Effector memory CD8-positive, alpha-beta T cell (primary cell): ENCODE measurements at regions not wholly inside any gene's neighbourhood (a gene's known extent, or its start where the extent isn't known, plus 50 kb on each side); places are given as distances from the start of the nearest gene placed in this dataset.

Experiments
- ATAC-seq: fragments of 150-1000 bp; cut with Tn5 transposase; replicated peaks from 2 replicates; pipeline ENCODE4 v1.10.0; 2021; ENCODE audit warnings: mild to moderate bottlenecking, moderate library complexity
- DNase-seq, 3 experiments: peaks; one replicate each; pipeline ENCODE4 v3.0.0; 2021
- H3K27ac Mint-ChIP-seq, 2 donors: one replicate each; pipeline ENCODE4 v1.8.0; 2022; ENCODE audit warnings: mild to moderate bottlenecking in 2 of 2, mixed read lengths in 2 of 2, moderate library complexity in 2 of 2
- H3K27me3 Mint-ChIP-seq, 2 donors: one replicate each; pipeline ENCODE4 v1.8.0; 2022; ENCODE audit warnings: mixed read lengths in 2 of 2
- H3K36me3 Mint-ChIP-seq: one replicate; pipeline ENCODE4 v1.8.0; 2022; ENCODE audit warnings: mild to moderate bottlenecking, moderate library complexity, mixed read lengths; ENCODE audit not compliant: insufficient read depth
- H3K4me1 Mint-ChIP-seq, 2 donors: one replicate each; pipeline ENCODE4 v1.8.0; 2022; ENCODE audit warnings: low read depth in 2 of 2, mixed read lengths in 2 of 2
- H3K4me3 Mint-ChIP-seq, 2 donors: one replicate each; pipeline ENCODE4 v1.8.0; 2022; ENCODE audit warnings: mild to moderate bottlenecking in 2 of 2, mixed read lengths in 2 of 2, moderate library complexity in 2 of 2
- H3K9me3 Mint-ChIP-seq, 2 donors: one replicate each; pipeline ENCODE4 v1.8.0; 2022; ENCODE audit warnings: mixed read lengths in 2 of 2

- H3K27me3 Mint-ChIP-seq: no peaks in the 10 kb centered on the region
- DNase-seq (no peak), ATAC-seq (no peak)
- H3K27ac Mint-ChIP-seq: no peak overlapping the region
- H3K4me1 Mint-ChIP-seq: peaks cover 12 to 15% of the 10 kb centered on the region in 2 donors
- no peak overlapping the region for H3K4me3 Mint-ChIP-seq
- H3K36me3 Mint-ChIP-seq: no peaks in the 10 kb centered on the region
- no peaks in the 10 kb centered on the region for H3K9me3 Mint-ChIP-seq
These were observed 337.2 kb downstream of the LTN1 start for GRCh38 chr21:28655471-28655870.

GRCh38 chr21:28654406-28654805, 338.3 kb downstream of the LTN1 start:
- Mint-ChIP-seq H3K4me3 (no peak overlapping the region), H3K4me1 (peaks cover 12 to 15% of the 10 kb centered on the region in 2 donors), H3K27me3 (no peaks in the 10 kb centered on the region), H3K9me3 (no peaks in the 10 kb centered on the region), H3K27ac (no peak overlapping the region), H3K36me3 (no peaks in the 10 kb centered on the region)
- no peak for ATAC-seq
- no peak for DNase-seq

DNA sequence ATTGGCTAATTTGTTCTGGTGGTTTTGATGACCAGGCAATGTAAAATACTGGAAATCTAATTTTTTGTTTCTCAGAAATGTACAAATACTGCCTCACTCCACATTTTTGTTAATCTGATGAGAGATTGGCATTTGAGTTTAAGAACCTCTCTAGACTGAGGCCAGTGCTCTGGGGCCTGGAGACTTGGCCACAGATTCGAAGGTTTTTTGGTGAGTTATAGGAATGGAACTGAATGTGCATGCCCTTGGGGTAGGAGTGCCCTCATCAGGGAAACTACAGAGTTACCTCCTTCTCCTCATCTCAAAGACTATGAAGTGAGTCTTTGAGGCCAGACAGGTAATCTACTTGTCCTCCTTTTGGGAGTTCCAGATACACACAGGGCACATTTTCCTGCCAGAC, 347.9 kb downstream of the LTN1 start:
- ATAC-seq (no peak), DNase-seq (no peak)
- Mint-ChIP-seq H3K4me1 (peaks cover 5 to 11% of the 10 kb centered on the region in 2 donors), H3K4me3 (no peak overlapping the region), H3K36me3 (peaks cover 4% of the 10 kb centered on the region), H3K27me3 (no peaks in the 10 kb centered on the region), H3K27ac (no peak overlapping the region), H3K9me3 (peaks cover 3 to 9% of the 10 kb centered on the region in 2 donors)

GRCh38 chr21:28642891-28643290, 349.8 kb downstream of the LTN1 start:
- H3K4me1 Mint-ChIP-seq: peaks cover 7 to 18% of the 10 kb centered on the region in 2 donors
- H3K36me3 Mint-ChIP-seq: peaks cover 4% of the 10 kb centered on the region
- no peaks in the 10 kb centered on the region for H3K27me3 Mint-ChIP-seq
- ATAC-seq (no peak), DNase-seq (no peak)
- no peak overlapping the region for H3K4me3 Mint-ChIP-seq
- no peak overlapping the region for H3K27ac Mint-ChIP-seq
- H3K9me3 Mint-ChIP-seq: peaks cover 3 to 9% of the 10 kb centered on the region in 2 donors

DNA sequence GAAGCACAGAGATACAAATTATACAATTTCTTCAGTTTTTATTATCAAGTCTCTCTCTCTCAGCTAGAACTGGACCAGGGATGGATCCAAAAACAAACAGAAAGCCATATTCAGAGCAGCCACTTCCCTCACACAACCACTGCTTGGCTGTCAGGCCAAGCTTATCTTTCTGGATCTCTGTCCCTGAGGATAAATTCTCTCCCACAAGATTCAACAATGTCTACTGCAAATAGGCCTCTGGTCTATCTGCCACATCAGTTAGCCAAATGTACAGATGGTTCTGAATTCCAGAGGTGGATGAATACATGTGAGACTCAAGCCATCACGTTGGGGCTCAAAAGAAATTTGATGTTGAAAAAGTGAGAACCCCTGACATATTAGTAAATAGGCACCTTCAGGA, 350.9 kb downstream of the LTN1 start:
- DNase-seq: no peak
- H3K4me3 Mint-ChIP-seq: no peak overlapping the region
- peaks cover 7 to 17% of the 10 kb centered on the region in 2 donors for H3K4me1 Mint-ChIP-seq
- no peak for ATAC-seq
- no peaks in the 10 kb centered on the region for H3K27me3 Mint-ChIP-seq
- peaks cover 3 to 9% of the 10 kb centered on the region in 2 donors for H3K9me3 Mint-ChIP-seq
- no peak overlapping the region for H3K27ac Mint-ChIP-seq
- peaks cover 4% of the 10 kb centered on the region for H3K36me3 Mint-ChIP-seq

GRCh38 chr21:28640326-28640725, 352.4 kb downstream of the LTN1 start:
- no peak for DNase-seq
- no peak for ATAC-seq
- Mint-ChIP-seq H3K9me3 (peaks cover 3 to 9% of the 10 kb centered on the region in 2 donors), H3K27ac (no peak overlapping the region), H3K36me3 (peaks cover 4% of the 10 kb centered on the region), H3K4me3 (no peak overlapping the region), H3K4me1 (peaks cover 10 to 21% of the 10 kb centered on the region in 2 donors), H3K27me3 (no peaks in the 10 kb centered on the region)

DNA sequence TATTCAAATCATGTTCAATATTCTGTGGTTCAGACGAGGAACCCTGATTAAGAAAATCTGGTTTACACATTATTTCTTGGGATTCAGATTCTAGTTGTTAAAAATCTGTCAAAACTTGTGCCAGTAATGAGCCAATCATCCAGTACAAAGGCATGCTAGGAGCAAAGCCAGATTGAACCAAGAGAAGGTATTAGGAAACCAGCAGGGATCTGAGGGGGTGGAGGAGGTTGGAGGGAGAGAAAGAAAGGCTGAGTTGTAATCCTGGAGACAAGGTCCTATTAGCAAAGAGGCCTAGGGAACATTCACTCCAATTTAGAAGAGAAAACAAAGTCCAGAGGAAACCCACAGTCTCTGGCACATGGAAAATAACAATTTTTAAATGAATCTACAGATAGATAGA, 352.9 kb downstream of the LTN1 start:
- DNase-seq (no peak), ATAC-seq (no peak)
- no peak overlapping the region for H3K27ac Mint-ChIP-seq
- no peaks in the 10 kb centered on the region for H3K27me3 Mint-ChIP-seq
- peaks cover 4% of the 10 kb centered on the region for H3K36me3 Mint-ChIP-seq
- H3K4me3 Mint-ChIP-seq: no peak overlapping the region
- peaks cover 3 to 9% of the 10 kb centered on the region in 2 donors for H3K9me3 Mint-ChIP-seq
- peaks cover 10 to 21% of the 10 kb centered on the region in 2 donors for H3K4me1 Mint-ChIP-seq

- ATAC-seq (no peak), DNase-seq (no peak)
- Mint-ChIP-seq H3K9me3 (no peaks in the 10 kb centered on the region), H3K4me3 (no peak overlapping the region), H3K27ac (no peak overlapping the region), H3K36me3 (no peaks in the 10 kb centered on the region), H3K27me3 (no peaks in the 10 kb centered on the region), H3K4me1 (peaks cover 14 to 31% of the 10 kb centered on the region in 2 donors)
These were observed 355.7 kb downstream of the LTN1 start for GRCh38 chr21:28636752-28637691.

GRCh38 chr21:28635541-28635940, 357.1 kb downstream of the LTN1 start:
- no peak overlapping the region for H3K27ac Mint-ChIP-seq
- ATAC-seq (no peak), DNase-seq (no peak)
- H3K27me3 Mint-ChIP-seq: no peaks in the 10 kb centered on the region
- no peaks in the 10 kb centered on the region for H3K9me3 Mint-ChIP-seq
- H3K4me1 Mint-ChIP-seq: peaks cover 14 to 30% of the 10 kb centered on the region in 2 donors
- H3K36me3 Mint-ChIP-seq: no peaks in the 10 kb centered on the region
- no peak overlapping the region for H3K4me3 Mint-ChIP-seq

DNA sequence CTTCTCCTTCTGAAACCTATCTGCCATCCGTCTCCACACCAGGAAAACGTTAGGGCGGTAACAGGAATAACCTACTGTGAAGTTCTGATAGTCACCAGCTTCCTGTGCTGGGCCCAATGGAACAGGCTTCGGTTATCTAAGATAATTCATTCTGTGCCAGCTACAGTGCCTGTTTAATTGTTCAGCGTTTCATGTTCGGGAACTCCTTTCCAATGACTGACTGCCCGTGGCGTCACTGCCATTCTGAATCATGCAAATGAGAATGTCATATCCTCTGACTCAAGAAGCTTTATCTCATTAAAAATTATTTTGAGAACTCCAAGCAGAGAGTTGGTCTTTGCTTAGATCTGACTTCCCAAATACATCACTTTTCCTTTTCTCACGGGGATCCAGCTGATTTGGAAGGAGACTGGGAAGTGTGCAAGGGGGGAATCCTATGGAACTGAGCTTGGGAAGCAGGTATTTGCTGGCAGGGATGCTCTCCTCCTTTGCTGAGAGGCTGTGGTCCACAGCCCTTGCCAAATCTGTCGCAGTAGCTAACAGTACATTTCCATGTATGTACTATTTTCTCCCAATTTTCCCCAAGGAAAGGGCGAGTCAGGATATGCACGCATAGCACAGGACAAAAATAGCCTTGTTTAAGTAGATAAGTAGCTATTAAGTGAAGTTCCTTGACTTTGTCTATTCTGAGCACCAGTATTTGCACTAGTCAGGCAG, 358.7 kb downstream of the LTN1 start:
- ATAC-seq (no peak), DNase-seq (no peak)
- Mint-ChIP-seq H3K4me1 (peaks cover 12 to 26% of the 10 kb centered on the region in 2 donors), H3K27me3 (no peaks in the 10 kb centered on the region), H3K36me3 (no peaks in the 10 kb centered on the region), H3K9me3 (no peaks in the 10 kb centered on the region), H3K4me3 (no peak overlapping the region), H3K27ac (no peak overlapping the region)

DNA sequence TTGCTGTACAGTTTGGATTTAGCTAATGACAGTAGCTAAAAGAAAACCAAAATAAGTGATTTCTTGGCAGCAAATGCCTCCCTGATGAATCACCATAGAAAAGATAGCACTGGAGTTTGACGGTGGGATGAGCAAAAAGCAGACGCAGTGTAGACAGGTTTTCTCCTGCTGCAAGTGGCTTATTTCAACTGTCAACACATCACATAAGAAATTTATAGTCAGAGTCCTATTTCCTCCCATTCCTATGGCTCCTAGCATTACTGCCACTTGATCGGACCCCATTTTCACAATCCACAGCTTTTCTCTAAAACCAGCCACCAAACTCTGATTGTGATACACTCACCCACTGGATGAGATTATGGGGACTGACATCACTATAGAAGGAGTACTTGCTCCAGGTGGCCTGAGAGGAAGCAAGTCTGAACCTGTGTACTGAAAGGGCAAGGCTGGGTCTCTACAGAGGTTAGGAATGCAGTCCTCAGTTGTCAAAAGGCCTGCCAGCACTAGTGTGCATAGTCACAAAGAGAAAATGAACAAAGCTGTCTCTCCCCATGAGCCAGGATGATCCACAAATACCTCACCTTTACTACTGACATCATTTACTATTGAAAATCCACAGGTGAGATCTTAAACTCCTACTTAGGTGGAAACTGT, 359.8 kb downstream of the LTN1 start:
- Mint-ChIP-seq H3K36me3 (no peaks in the 10 kb centered on the region), H3K4me3 (no peak overlapping the region), H3K27ac (no peak overlapping the region), H3K27me3 (no peaks in the 10 kb centered on the region), H3K4me1 (peaks cover 13 to 26% of the 10 kb centered on the region in 2 donors), H3K9me3 (no peaks in the 10 kb centered on the region)
- ATAC-seq (no peak), DNase-seq (no peak)

- no peak for DNase-seq
These were observed 365.0 kb downstream of the LTN1 start for GRCh38 chr21:28627691-28628090.

DNA sequence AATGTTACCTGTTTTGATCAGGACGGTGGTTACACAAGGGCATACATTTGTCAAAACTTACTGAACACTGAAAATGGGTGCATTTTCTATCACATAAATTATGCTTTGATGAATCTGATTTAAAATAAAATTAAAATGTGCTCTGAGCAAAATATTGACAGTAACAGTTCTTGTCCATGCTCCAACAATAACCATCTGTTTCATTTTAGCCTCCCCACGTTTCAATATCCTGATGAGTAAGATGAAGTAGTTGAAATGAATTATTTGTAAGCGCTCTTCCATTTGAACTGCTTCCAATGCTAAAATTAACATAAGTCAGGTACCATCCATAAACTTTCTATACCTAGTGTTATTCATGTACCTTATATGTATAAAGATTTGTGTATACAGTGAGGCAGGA, 365.4 kb downstream of the LTN1 start:
- H3K9me3 Mint-ChIP-seq: peaks cover 0 to 2% of the 10 kb centered on the region in 2 donors
- H3K27me3 Mint-ChIP-seq: no peaks in the 10 kb centered on the region
- peaks cover 12 to 13% of the 10 kb centered on the region in 2 donors for H3K4me1 Mint-ChIP-seq
- H3K27ac Mint-ChIP-seq: no peak overlapping the region
- peaks cover 5% of the 10 kb centered on the region for H3K36me3 Mint-ChIP-seq
- DNase-seq (no peak), ATAC-seq (no peak)
- H3K4me3 Mint-ChIP-seq: no peak overlapping the region

More at GRCh38 chr21:28627691-28628090, 365.0 kb downstream of the LTN1 start:
- ATAC-seq: peak; percentile 53
- no peak overlapping the region for H3K4me3 Mint-ChIP-seq
- H3K9me3 Mint-ChIP-seq: peaks cover 0 to 2% of the 10 kb centered on the region in 2 donors
- peaks cover 12 to 15% of the 10 kb centered on the region in 2 donors for H3K4me1 Mint-ChIP-seq
- H3K36me3 Mint-ChIP-seq: peaks cover 5% of the 10 kb centered on the region
- no peaks in the 10 kb centered on the region for H3K27me3 Mint-ChIP-seq
- no peak overlapping the region for H3K27ac Mint-ChIP-seq
